Skeletal muscle satellite cell (primary cell): ENCODE measurements at regions not wholly inside any gene's neighbourhood (a gene's known extent, or its start where the extent isn't known, plus 50 kb on each side); places are given as distances from the start of the nearest gene placed in this dataset.
A peak's percentile ranks its signal among the peaks of the same experiment; 100 is the strongest.
"Not testable (repeated sequence)": the region's sequence is repeated elsewhere in the genome, so short reads cannot be mapped to it uniquely, and the experiment has no call there.

ENCODE experiments used
- H3K27me3 ChIP-seq: 2 replicates; pipeline ENCODE4 v1.7.0; 2013; ENCODE audit warnings: low read length; ENCODE audit not compliant: control insufficient read depth, insufficient read depth
- H3K36me3 ChIP-seq: 2 replicates; pipeline ENCODE4 v1.7.0; 2013; ENCODE audit warnings: mild to moderate bottlenecking, control low read depth, low read length; ENCODE audit not compliant: insufficient read depth
- H3K4me1 ChIP-seq: 2 replicates; pipeline ENCODE4 v1.7.0; 2013; ENCODE audit warnings: low read length; ENCODE audit not compliant: control insufficient read depth, insufficient read depth
- H3K4me2 ChIP-seq: 2 replicates; pipeline ENCODE4 v1.7.0; 2013; ENCODE audit warnings: mild to moderate bottlenecking, low read length
- H3K4me3 ChIP-seq: 2 replicates; pipeline ENCODE4 v1.7.0; 2013; ENCODE audit warnings: low read length
- H3K9ac ChIP-seq: 2 replicates; pipeline ENCODE4 v1.7.0; 2013; ENCODE audit warnings: mild to moderate bottlenecking, low read depth, low read length, moderate library complexity
- H3K9me3 ChIP-seq: replicated peaks from 2 replicates; pipeline ENCODE4 v1.7.0; 2013; ENCODE audit warnings: mild to moderate bottlenecking, control low read depth, low read length

GRCh38 chr3:190984502-190985244, 122.2 kb upstream of the GMNC start:
- Histone ChIP-seq H3K9ac (no peak overlapping the region), H3K4me1 (no peaks in the 10 kb centered on the region), H3K4me2 (no peak overlapping the region), H3K4me3 (no peak overlapping the region), H3K36me3 (no peaks in the 10 kb centered on the region), H3K27me3 (no peaks in the 10 kb centered on the region), H3K9me3 (no peaks in the 10 kb centered on the region)

GRCh38 chr3:190983875-190984274, 121.4 kb upstream of the GMNC start:
- H3K9ac ChIP-seq, result no peak overlapping the region
- no peaks in the 10 kb centered on the region for H3K4me1 ChIP-seq
- H3K27me3 ChIP-seq, result no peaks in the 10 kb centered on the region
- no peak overlapping the region for H3K4me2 ChIP-seq
- H3K4me3 ChIP-seq, result no peak overlapping the region
- no peaks in the 10 kb centered on the region for H3K36me3 ChIP-seq
- H3K9me3 ChIP-seq, result no peaks in the 10 kb centered on the region

- peak overlapping the region; percentile 32 for H3K4me2 ChIP-seq
- no peaks in the 10 kb centered on the region for H3K9me3 ChIP-seq
- H3K4me3 ChIP-seq, result no peak overlapping the region
- H3K4me1 ChIP-seq, result peaks cover 28% of the 10 kb centered on the region
- no peaks in the 10 kb centered on the region for H3K36me3 ChIP-seq
- H3K9ac ChIP-seq, result peak overlapping the region; percentile 59
- H3K27me3 ChIP-seq, result no peaks in the 10 kb centered on the region
Measured at GRCh38 chr3:190973771-190974170, 111.3 kb upstream of the GMNC start.

- Histone ChIP-seq H3K4me3 (no peak overlapping the region), H3K36me3 (no peaks in the 10 kb centered on the region), H3K9me3 (no peaks in the 10 kb centered on the region), H3K4me1 (peaks cover 28% of the 10 kb centered on the region), H3K4me2 (peak overlapping the region; percentile 47), H3K27me3 (no peaks in the 10 kb centered on the region), H3K9ac (peak overlapping the region; percentile 54)
Measured at GRCh38 chr3:190972840-190973270, 110.4 kb upstream of the GMNC start.

- Histone ChIP-seq H3K4me3 (no peak overlapping the region), H3K9me3 (no peaks in the 10 kb centered on the region), H3K36me3 (no peaks in the 10 kb centered on the region), H3K27me3 (no peaks in the 10 kb centered on the region), H3K4me2 (peak overlapping the region; percentile 47), H3K4me1 (peaks cover 28% of the 10 kb centered on the region), H3K9ac (peak overlapping the region; percentile 42)
Measured at GRCh38 chr3:190972196-190972595, 109.7 kb upstream of the GMNC start.

- H3K9ac ChIP-seq, result no peak overlapping the region
- no peak overlapping the region for H3K4me2 ChIP-seq
- no peak overlapping the region for H3K4me3 ChIP-seq
- no peaks in the 10 kb centered on the region for H3K9me3 ChIP-seq
- H3K4me1 ChIP-seq, result peaks cover 28% of the 10 kb centered on the region
- no peaks in the 10 kb centered on the region for H3K27me3 ChIP-seq
- H3K36me3 ChIP-seq, result no peaks in the 10 kb centered on the region
Measured at GRCh38 chr3:190970560-190970959, 108.1 kb upstream of the GMNC start.

- no peak overlapping the region for H3K4me3 ChIP-seq
- H3K4me1 ChIP-seq, result peaks cover 19% of the 10 kb centered on the region
- no peak overlapping the region for H3K9ac ChIP-seq
- H3K4me2 ChIP-seq, result no peak overlapping the region
- H3K9me3 ChIP-seq, result no peaks in the 10 kb centered on the region
- H3K36me3 ChIP-seq, result no peaks in the 10 kb centered on the region
- H3K27me3 ChIP-seq, result no peaks in the 10 kb centered on the region
Measured at GRCh38 chr3:190968616-190969015, 106.1 kb upstream of the GMNC start.

- H3K27me3 ChIP-seq, H3K4me2 ChIP-seq, H3K4me3 ChIP-seq, H3K36me3 ChIP-seq, H3K9ac ChIP-seq, H3K9me3 ChIP-seq, H3K4me1 ChIP-seq: not testable (repeated sequence)
Measured at GRCh38 chr3:190964931-190965330, 102.4 kb upstream of the GMNC start.

- Histone ChIP-seq H3K4me1 (no peaks in the 10 kb centered on the region), H3K4me3 (no peak overlapping the region), H3K9me3 (no peaks in the 10 kb centered on the region), H3K27me3 (no peaks in the 10 kb centered on the region), H3K4me2 (no peak overlapping the region), H3K36me3 (no peaks in the 10 kb centered on the region), H3K9ac (no peak overlapping the region)
Measured at GRCh38 chr3:190959077-190959476, 96.6 kb upstream of the GMNC start.

- H3K4me3 ChIP-seq, result no peak overlapping the region
- no peaks in the 10 kb centered on the region for H3K9me3 ChIP-seq
- no peak overlapping the region for H3K4me2 ChIP-seq
- no peaks in the 10 kb centered on the region for H3K4me1 ChIP-seq
- H3K36me3 ChIP-seq, result no peaks in the 10 kb centered on the region
- no peaks in the 10 kb centered on the region for H3K27me3 ChIP-seq
- H3K9ac ChIP-seq, result no peak overlapping the region
Measured at GRCh38 chr3:190941694-190942260, 79.3 kb upstream of the GMNC start.

GRCh38 chr3:190934616-190935015, 72.1 kb upstream of the GMNC start:
- not testable (repeated sequence) for H3K9ac ChIP-seq, H3K27me3 ChIP-seq, H3K4me2 ChIP-seq, H3K36me3 ChIP-seq, H3K4me3 ChIP-seq, H3K4me1 ChIP-seq, H3K9me3 ChIP-seq

- no peaks in the 10 kb centered on the region for H3K36me3 ChIP-seq
Measured at GRCh38 chr3:190926619-190927018, 64.1 kb upstream of the GMNC start.

More at GRCh38 chr3:190926619-190927018, 64.1 kb upstream of the GMNC start:
- Histone ChIP-seq H3K4me3 (no peak overlapping the region), H3K9ac (no peak overlapping the region), H3K4me2 (no peak overlapping the region), H3K4me1 (no peaks in the 10 kb centered on the region), H3K27me3 (no peaks in the 10 kb centered on the region), H3K9me3 (no peaks in the 10 kb centered on the region)
